PC-3 (cell line): ENCODE measurements at regions not wholly inside any gene's neighbourhood (a gene's known extent, or its start where the extent isn't known, plus 50 kb on each side); places are given as distances from the start of the nearest gene placed in this dataset.
A peak's percentile ranks its signal among the peaks of the same experiment; 100 is the strongest.

ENCODE experiments used
- ATAC-seq: fragments of 200-7000 bp; cut with Tn5 transposase; 2 replicates; pipeline ENCODE4 v1.9.1; 2020; ENCODE audit warnings: mild to moderate bottlenecking, moderate library complexity
- BruUV-seq: library from RNA; stranded (reverse); fragments of 400-500 nt; replicated peaks from 2 replicates; lab custom pipeline; 2021; lab: Mats Ljungman, UMichigan
- CTCF ChIA-PET: fragments of 300-600 bp; sonication (Branson Sonifier 250); formaldehyde crosslinking; loops from one replicate; lab custom pipeline; 2022; ENCODE audit warnings: antibody characterized with exemption; lab: Charles Lee
- POLR2A ChIA-PET: fragments of 300-600 bp; sonication (Branson Sonifier 250); formaldehyde crosslinking; loops from one replicate; lab custom pipeline; 2022; ENCODE audit warnings: antibody characterized with exemption; ENCODE audit not compliant: unreplicated experiment; lab: Charles Lee
- DNase-seq: peaks from one replicate; pipeline ENCODE4 v3.0.0-alpha.2; 2015
- H2AFZ ChIP-seq: fragments of 300-600 bp; sonication (generic); 2 replicates; pipeline ENCODE4 v1.6.0; 2016; ENCODE audit warnings: antibody characterized with exemption, low read length
- H3F3A ChIP-seq: fragments of 300-600 bp; sonication (generic); one replicate; pipeline ENCODE4 v1.6.0; 2017; ENCODE audit warnings: antibody characterized with exemption, low read length, control low read depth, mild to moderate bottlenecking; ENCODE audit not compliant: unreplicated experiment
- H3K27ac ChIP-seq: fragments of 300-600 bp; sonication (generic); 2 replicates; pipeline ENCODE4 v1.5.1; 2016; ENCODE audit warnings: mild to moderate bottlenecking, low read length
- H3K27me3 ChIP-seq: fragments of 300-600 bp; sonication (generic); 2 replicates; pipeline ENCODE4 v1.6.1; 2016; ENCODE audit warnings: low read length, mixed read lengths
- H3K36me3 ChIP-seq: fragments of 300-600 bp; sonication (generic); 2 replicates; pipeline ENCODE4 v1.6.1; 2016; ENCODE audit warnings: low read depth, mixed run types, low read length, mixed read lengths
- H3K4me1 ChIP-seq: fragments of 300-600 bp; sonication (generic); 2 replicates; pipeline ENCODE4 v1.5.1; 2016; ENCODE audit warnings: low read length; ENCODE audit not compliant: insufficient read depth
- H3K4me2 ChIP-seq: fragments of 300-600 bp; sonication (generic); 2 replicates; pipeline ENCODE4 v1.6.0; 2016; ENCODE audit warnings: low read length
- H3K4me3 ChIP-seq: fragments of 300-600 bp; sonication (generic); 2 replicates; pipeline ENCODE4 v1.5.1; 2016; ENCODE audit warnings: mild to moderate bottlenecking, low read length, mixed read lengths
- H3K79me2 ChIP-seq: fragments of 300-600 bp; sonication (generic); 2 replicates; pipeline ENCODE4 v1.6.1; 2017; ENCODE audit warnings: low read length, mixed read lengths
- H3K9ac ChIP-seq: fragments of 300-600 bp; sonication (generic); 2 replicates; pipeline ENCODE4 v1.6.0; 2016; ENCODE audit warnings: mild to moderate bottlenecking, low read length
- H3K9me2 ChIP-seq: fragments of 300-600 bp; sonication (generic); replicated peaks from 2 replicates; pipeline ENCODE4 v1.6.1; 2016; ENCODE audit warnings: mixed run types, low read length, mixed read lengths
- H3K9me3 ChIP-seq: fragments of 300-600 bp; sonication (generic); 2 replicates; pipeline ENCODE4 v1.6.1; 2016; ENCODE audit warnings: low read length, mixed read lengths
- H4K20me1 ChIP-seq: fragments of 300-600 bp; sonication (generic); 2 replicates; pipeline ENCODE4 v1.6.1; 2016; ENCODE audit warnings: low read length, mixed read lengths
- CTCF ChIP-seq: fragments of 300-600 bp; sonication (generic); conservative IDR thresholded peaks from 2 replicates; pipeline ENCODE4 v1.5.1; 2017; ENCODE audit warnings: antibody characterized with exemption, low read depth, mild to moderate bottlenecking, low read length
- EZH2 ChIP-seq: fragments of 300-600 bp; sonication (generic); IDR thresholded peaks from one replicate; pipeline ENCODE4 v1.6.1; 2017; ENCODE audit warnings: antibody characterized with exemption, mild to moderate bottlenecking, low read length; ENCODE audit not compliant: unreplicated experiment
- EZH2phosphoT487 ChIP-seq: fragments of 300-600 bp; sonication (generic); IDR thresholded peaks from 2 replicates; pipeline ENCODE4 v1.6.1; 2018; ENCODE audit warnings: mild to moderate bottlenecking, antibody characterized with exemption, low read length, borderline replicate concordance
- intact Hi-C: fragments of 100-400 bp; cut with micrococcal nuclease; formaldehyde crosslinking; loops from 2 replicates; pipeline ENCODE4 v1.9.0; 2023

- Histone ChIP-seq H3K9ac (no peak overlapping the region), H3K4me3 (no peak overlapping the region), H3K27ac (no peak overlapping the region), H3K79me2 (no peaks in the 10 kb centered on the region), H3K4me2 (peak overlapping the region; percentile 23), H2AFZ (0 out of 2 replicates have a peak overlapping the region, but pooled peaks have one; percentile 13), H3K27me3 (no peaks in the 10 kb centered on the region), H3K36me3 (no peaks in the 10 kb centered on the region), H3K9me3 (no peaks in the 10 kb centered on the region), H3K9me2 (no peaks in the 10 kb centered on the region), H3K4me1 (peaks cover 10% of the 10 kb centered on the region), H3F3A (no peaks in the 10 kb centered on the region), H4K20me1 (no peaks in the 10 kb centered on the region)
- intact Hi-C loops: no loop called here
- DNase-seq: peak; percentile 74
- ChIA-PET CTCF (no interaction called here), POLR2A (interaction anchor here (0.7 kb wide), 1 partner anchor 535 kb away, joined by 4 read pairs; no protein-coding TSS in a partner anchor)
- no TSS peak for BruUV-seq
- ATAC-seq: peak; percentile 58
- TF ChIP-seq CTCF: no peak
- no peak for TF ChIP-seq EZH2
- TF ChIP-seq EZH2phosphoT487: no peak
Measured at GRCh38 chr17:14019186-14019956, 49.9 kb upstream of the COX10 start.
